ENCODE measurements at regions not wholly inside any gene's neighbourhood (a gene's known extent, or its start where the extent isn't known, plus 50 kb on each side); places are given as distances from the start of the nearest gene placed in this dataset.
A peak's percentile ranks its signal among the peaks of the same experiment; 100 is the strongest.

GRCh38 chr17:77418609-77419008, 277.8 kb downstream of the SEC14L1 start:
- TF ChIP-seq CTCF (conservative IDR thresholded peaks at IDR 0.05): no peak
- no peak for DNase-seq (ENCODE audit: low read depth, low spot score)
- no peaks in the 10 kb centered on the region for H3K27me3 Mint-ChIP-seq (ENCODE audit: low read depth)
- H3K36me3 Mint-ChIP-seq (ENCODE audit: low read depth): no peaks in the 10 kb centered on the region
- H3K9me3 Mint-ChIP-seq: no peaks in the 10 kb centered on the region
- H3K4me3 Mint-ChIP-seq: no peak overlapping the region
- H3K27ac Mint-ChIP-seq (ENCODE audit: unreplicated experiment): no peak overlapping the region
- H3K4me1 Mint-ChIP-seq: peaks cover 39% of the 10 kb centered on the region

- Mint-ChIP-seq H3K36me3 (ENCODE audit: low read depth) (no peaks in the 10 kb centered on the region), H3K27me3 (ENCODE audit: low read depth) (no peaks in the 10 kb centered on the region), H3K9me3 (no peaks in the 10 kb centered on the region), H3K4me3 (no peak overlapping the region), H3K27ac (ENCODE audit: unreplicated experiment) (no peak overlapping the region), H3K4me1 (peaks cover 44% of the 10 kb centered on the region)
- no peak for DNase-seq (ENCODE audit: low read depth, low spot score)
- TF ChIP-seq CTCF (conservative IDR thresholded peaks at IDR 0.05): no peak
Measured at GRCh38 chr17:77419095-77419494, 278.3 kb downstream of the SEC14L1 start.

- Mint-ChIP-seq H3K27me3 (ENCODE audit: low read depth) (no peaks in the 10 kb centered on the region), H3K27ac (ENCODE audit: unreplicated experiment) (no peak overlapping the region), H3K4me3 (no peak overlapping the region), H3K4me1 (peaks cover 47% of the 10 kb centered on the region), H3K36me3 (ENCODE audit: low read depth) (no peaks in the 10 kb centered on the region), H3K9me3 (no peaks in the 10 kb centered on the region)
- no peak for DNase-seq (ENCODE audit: low read depth, low spot score)
- no peak for TF ChIP-seq CTCF (conservative IDR thresholded peaks at IDR 0.05)
Measured at GRCh38 chr17:77419547-77420094, 278.9 kb downstream of the SEC14L1 start.

- peak overlapping the region; percentile 75 for H3K27ac Mint-ChIP-seq (ENCODE audit: unreplicated experiment)
Measured at GRCh38 chr17:77420095-77420803, 279.5 kb downstream of the SEC14L1 start.

More at GRCh38 chr17:77420095-77420803, 279.5 kb downstream of the SEC14L1 start:
- Mint-ChIP-seq H3K4me3 (no peak overlapping the region), H3K4me1 (peaks cover 50% of the 10 kb centered on the region), H3K36me3 (ENCODE audit: low read depth) (no peaks in the 10 kb centered on the region), H3K9me3 (no peaks in the 10 kb centered on the region), H3K27me3 (ENCODE audit: low read depth) (no peaks in the 10 kb centered on the region)
- TF ChIP-seq CTCF (conservative IDR thresholded peaks at IDR 0.05): no peak
- no peak for DNase-seq (ENCODE audit: low read depth, low spot score)

All from neural crest cell (in vitro differentiated cells).